Spleen (tissue), 7 donors: ENCODE measurements at regions not wholly inside any gene's neighbourhood (a gene's known extent, or its start where the extent isn't known, plus 50 kb on each side); places are given as distances from the start of the nearest gene placed in this dataset.

Experiments used
- CTCF ChIP-seq, 11 experiments: fragments of 200-600 bp in 7 of 11; fragments of 450-650 bp in 4 of 11; sonication (generic) in 4 of 11; IDR thresholded peaks in 8 of 11; conservative IDR thresholded peaks in 3 of 11; 1 replicate in 7 of 11; 2 replicates in 4 of 11; pipeline versions ENCODE4 v1.4.0 to v1.8.0; 2016 to 2021; ENCODE audit warnings: antibody characterized with exemption in 11 of 11, inconsistent platforms in 4 of 11, mild to moderate bottlenecking in 1 of 11
- POLR2A ChIP-seq, 3 donors: fragments of 450-650 bp; IDR thresholded peaks; one replicate each; pipeline ENCODE4 v1.5.1; 2017; ENCODE audit warnings: antibody characterized with exemption in 3 of 3, mild to moderate bottlenecking in 1 of 3
- donor health status: DM: no; HTN: no; CAD: no; lungs with moderate emphysema.
- donor health status: DM: no; HTN: no; CAD: no.
- donor health status: DM: no; HTN: no; CAD: no.

- no peak for TF ChIP-seq CTCF (IDR thresholded peaks at IDR 0.05 in 8 of 11, conservative IDR thresholded peaks at IDR 0.05 in 3 of 11)
- TF ChIP-seq POLR2A (IDR thresholded peaks at IDR 0.05): no peak
Observed at GRCh38 chrX:151852294-151852693, 60.4 kb upstream of the MAGEA4 start.
